Sigmoid colon (tissue), 4 donors: ENCODE measurements at regions not wholly inside any gene's neighbourhood (a gene's known extent, or its start where the extent isn't known, plus 50 kb on each side); places are given as distances from the start of the nearest gene placed in this dataset.

ENCODE experiments used
- POLR2A ChIP-seq, 2 donors: fragments of 450-650 bp; IDR thresholded peaks; one replicate each; pipeline ENCODE4 v1.6.1; 2016; ENCODE audit warnings: antibody characterized with exemption in 2 of 2, mild to moderate bottlenecking in 2 of 2, moderate library complexity in 2 of 2
- POLR2AphosphoS5 ChIP-seq, 4 donors: sonication (generic); formaldehyde crosslinking; IDR thresholded peaks; one replicate each; pipeline ENCODE4 v1.6.1; 2017; ENCODE audit warnings: antibody characterized with exemption in 4 of 4
- TF ChIP-seq, protein P1 (sequence below), 4 experiments: fragments of 450-650 bp in 3 of 4; fragments of 200-600 bp in 1 of 4; IDR thresholded peaks; one replicate each; pipeline ENCODE4 v1.5.1; 2016 to 2019; ENCODE audit warnings: antibody characterized with exemption in 4 of 4, mild to moderate bottlenecking in 3 of 4, moderate library complexity in 2 of 4

DNA sequence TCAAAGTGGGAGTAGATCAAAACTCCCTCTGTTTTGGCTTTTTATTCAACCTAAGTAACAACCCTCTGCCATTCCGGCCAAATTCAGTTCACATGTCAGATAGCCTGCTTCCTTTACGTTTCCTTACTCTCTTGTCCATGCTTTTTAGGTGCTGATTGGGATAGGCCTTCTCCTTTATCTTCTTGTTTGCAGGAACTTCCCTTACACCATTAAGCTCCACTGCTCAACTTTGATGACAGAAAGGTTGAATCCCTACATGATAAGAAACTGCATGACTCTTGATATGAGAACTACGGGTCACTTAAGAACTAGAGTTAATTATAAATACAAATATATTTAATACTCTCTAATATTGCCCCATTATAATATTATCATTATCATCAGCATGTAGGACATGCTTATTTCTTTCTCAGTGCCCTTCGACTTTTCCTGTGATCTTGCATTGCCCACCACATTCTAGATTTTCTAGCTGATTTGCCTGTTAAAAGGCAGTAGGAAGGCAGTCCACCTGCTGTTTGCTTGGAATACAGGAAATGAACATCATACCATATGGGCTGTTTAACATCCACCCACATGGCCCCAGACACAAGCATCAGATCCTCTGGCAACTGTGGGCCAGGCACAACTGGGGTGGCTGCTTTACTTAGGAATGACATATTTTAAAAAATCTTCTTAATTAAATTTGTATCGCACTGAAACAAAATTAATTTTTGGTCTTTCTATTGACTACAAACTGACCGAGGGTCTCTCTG, 59.7 kb upstream of the CCDC6 start:
- TF ChIP-seq POLR2A (IDR thresholded peaks at IDR 0.05) (no peak), POLR2AphosphoS5 (IDR thresholded peaks at IDR 0.05) (no peak)
- TF ChIP-seq, protein P1, sequence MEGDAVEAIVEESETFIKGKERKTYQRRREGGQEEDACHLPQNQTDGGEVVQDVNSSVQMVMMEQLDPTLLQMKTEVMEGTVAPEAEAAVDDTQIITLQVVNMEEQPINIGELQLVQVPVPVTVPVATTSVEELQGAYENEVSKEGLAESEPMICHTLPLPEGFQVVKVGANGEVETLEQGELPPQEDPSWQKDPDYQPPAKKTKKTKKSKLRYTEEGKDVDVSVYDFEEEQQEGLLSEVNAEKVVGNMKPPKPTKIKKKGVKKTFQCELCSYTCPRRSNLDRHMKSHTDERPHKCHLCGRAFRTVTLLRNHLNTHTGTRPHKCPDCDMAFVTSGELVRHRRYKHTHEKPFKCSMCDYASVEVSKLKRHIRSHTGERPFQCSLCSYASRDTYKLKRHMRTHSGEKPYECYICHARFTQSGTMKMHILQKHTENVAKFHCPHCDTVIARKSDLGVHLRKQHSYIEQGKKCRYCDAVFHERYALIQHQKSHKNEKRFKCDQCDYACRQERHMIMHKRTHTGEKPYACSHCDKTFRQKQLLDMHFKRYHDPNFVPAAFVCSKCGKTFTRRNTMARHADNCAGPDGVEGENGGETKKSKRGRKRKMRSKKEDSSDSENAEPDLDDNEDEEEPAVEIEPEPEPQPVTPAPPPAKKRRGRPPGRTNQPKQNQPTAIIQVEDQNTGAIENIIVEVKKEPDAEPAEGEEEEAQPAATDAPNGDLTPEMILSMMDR (IDR thresholded peaks at IDR 0.05) = no peak
